Fibroblast of skin of right biceps (primary cell): ENCODE measurements at regions not wholly inside any gene's neighbourhood (a gene's known extent, or its start where the extent isn't known, plus 50 kb on each side); places are given as distances from the start of the nearest gene placed in this dataset.
"Not testable (repeated sequence)": the region's sequence is repeated elsewhere in the genome, so short reads cannot be mapped to it uniquely, and the experiment has no call there.

Experiments
- DNase-seq: peaks from one replicate; pipeline ENCODE4 v3.0.0-alpha.2; 2013

DNA sequence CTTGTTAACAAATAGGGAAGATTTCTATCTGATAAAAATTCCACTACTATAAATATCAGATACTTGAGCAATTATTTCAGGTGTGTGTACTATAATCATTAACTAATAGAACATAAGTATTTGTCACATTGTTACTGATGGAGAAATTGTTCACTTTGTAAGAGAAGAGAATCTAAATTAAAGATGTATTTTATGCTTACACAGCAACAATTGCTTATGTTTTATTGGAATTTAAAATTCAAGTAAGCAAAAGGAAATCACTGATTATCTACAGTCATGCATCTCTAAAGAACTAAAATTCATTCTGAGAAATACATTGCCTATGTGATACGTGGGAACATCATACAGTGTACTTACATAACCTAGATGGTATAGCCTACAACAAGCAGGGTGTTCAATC, 1590.8 kb downstream of the GRIK2 start:
- DNase-seq, result no peak

DNA sequence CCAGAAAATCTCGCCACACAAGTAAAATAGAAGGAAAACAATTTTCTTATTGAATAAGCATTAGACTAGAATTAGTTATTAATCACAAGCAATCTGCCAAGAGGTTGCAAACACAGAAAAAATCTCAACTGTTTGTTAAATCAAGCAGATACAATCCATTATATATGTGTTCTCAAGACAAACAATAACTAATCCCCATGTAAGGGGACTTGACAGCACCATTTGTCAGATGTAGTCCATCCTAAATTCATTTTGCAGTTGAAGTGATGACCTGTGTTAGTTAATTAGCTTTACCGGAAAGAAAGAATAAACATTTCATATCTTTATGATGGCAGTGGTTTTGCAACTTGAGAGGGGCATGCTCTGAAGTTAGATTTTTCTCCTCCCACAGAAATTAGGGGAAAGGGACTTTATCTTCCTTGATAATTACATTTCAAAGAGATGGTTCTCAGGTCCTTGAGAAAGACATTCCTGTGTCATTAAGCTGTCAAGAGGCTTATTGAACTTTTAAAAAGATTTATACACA, 1588.0 kb downstream of the GRIK2 start:
- no peak for DNase-seq

DNA sequence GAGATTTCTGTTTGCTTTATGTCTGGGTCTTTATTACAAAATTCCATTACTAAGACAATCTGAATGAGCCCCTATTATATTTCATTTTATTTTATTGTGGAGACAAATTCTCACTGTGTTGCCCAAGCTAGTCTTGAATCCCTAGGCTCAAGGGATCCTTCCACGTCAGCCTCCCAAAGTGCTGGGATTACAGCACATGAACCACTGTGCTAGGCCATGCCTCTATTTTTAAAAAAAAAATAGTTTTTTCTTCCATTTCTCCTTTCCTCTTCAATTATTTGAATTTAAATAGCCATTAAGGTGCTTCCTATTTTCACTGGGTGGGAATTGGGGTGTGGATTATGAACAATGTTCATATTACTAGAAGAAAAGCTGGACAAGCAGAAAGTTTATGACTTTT, 1587.4 kb downstream of the GRIK2 start:
- DNase-seq, result no peak

DNA sequence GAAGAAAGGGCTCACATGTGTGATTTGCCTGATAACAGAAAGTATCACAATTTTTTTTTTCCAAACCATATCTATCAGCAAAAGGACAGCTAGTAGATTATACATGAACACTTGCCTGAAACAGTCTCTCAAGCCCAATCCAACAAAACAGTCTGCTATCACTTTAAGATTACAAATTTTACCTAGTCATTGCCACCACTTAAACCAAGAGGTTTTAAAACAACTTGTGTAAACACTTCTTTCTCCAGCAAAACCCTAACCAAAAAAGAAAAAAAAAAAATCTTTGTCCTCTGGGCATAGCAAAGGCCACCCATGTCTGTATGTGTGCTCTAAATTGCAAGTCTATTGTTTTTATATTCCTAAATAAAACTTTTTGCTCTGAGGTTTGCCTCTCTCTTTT, 1568.4 kb downstream of the GRIK2 start:
- DNase-seq, result no peak

DNA sequence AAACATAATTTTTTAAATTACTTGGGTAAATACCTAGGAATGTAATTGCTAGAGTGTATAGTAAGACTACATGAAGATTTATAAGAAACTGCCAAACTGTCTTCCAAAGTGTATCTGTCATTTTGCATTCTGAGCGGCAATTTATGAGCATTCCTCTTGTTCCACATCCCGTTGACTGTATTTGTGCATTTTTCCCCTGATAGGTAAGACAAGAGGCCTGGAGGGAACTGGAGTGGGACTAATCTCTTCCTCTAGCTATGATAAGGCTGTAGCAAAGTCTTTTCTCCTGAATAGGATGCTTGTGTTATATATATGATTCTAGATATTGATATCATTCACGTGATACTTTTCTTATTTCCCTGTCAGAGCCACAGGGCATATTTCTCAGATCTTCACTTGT, 1557.5 kb downstream of the GRIK2 start:
- DNase-seq, result no peak

DNA sequence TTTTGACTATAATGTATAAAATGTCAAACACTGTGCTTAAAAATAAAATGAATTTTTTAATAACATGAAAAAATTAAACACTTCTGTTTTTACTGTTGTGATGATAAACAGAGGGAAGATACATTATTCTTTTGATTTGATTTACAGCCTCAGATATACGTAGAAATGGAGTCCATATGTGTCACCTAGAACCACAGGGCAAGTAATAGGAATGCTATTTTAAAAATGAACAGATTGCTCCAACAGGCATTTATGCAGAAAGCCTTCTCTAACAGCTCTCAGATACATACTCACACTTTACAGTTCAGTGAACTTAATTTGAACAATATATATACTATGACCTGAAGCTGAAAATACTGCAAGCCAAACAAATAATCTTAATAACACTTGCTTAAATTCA, 1551.0 kb downstream of the GRIK2 start:
- DNase-seq, result peak; percentile 5

DNA sequence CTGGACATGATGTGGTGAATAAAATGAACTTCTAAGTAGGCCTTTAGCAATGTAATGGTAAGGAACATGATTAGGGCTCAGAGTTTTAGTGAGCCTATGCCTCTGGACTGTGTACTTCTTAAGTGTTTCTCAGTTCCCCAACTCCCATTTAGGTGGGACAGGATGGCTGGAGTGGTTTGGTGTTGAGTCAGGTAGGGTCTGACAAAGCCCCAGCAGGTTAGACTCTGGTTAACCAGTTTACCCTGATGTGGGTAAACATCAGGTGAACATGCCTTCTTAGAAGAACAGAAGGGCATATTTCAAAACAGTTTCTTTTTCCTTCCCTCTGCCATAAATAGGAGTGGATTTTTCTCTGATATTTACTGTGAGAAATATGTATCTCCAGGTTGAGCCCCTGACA, 1548.7 kb downstream of the GRIK2 start:
- no peak for DNase-seq

DNA sequence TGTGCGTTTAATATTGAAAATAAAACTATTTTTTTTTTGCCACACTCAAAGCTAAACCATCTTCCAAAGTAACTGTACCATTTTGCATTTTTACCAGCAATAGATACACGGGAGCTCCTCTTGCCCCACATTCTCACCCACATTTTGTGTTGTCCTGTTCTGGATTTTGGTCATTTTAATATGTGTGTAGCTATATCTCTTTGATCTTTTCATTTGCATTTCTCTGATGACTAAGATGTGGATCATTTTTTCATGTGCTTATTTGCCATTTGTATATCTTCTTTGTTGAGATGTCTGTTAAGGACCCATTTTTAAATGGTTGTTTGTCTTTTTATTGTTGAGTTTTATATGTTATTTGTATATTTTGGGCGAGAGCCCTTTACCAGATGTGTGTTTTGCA, 1543.5 kb downstream of the GRIK2 start:
- DNase-seq, result no peak

DNA sequence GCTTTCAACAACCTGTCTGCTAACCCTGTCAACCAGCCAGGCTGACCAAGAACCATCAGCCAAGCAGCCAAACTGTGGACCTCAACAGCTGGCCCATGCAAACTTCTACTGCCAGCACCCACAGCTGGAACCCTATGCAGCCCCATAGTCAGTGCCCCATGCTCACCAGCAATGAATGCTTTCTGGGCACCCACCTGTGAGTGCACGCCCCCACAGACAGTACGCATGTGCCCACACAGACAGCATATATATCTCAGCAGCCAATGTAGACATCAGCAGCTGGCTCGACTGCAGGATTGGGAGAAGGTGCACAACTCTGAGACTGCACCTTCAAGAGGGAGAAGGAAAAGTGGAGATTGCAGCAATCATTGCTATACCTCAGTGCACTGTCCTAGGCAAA, 1534.6 kb downstream of the GRIK2 start:
- DNase-seq, result no peak

DNA sequence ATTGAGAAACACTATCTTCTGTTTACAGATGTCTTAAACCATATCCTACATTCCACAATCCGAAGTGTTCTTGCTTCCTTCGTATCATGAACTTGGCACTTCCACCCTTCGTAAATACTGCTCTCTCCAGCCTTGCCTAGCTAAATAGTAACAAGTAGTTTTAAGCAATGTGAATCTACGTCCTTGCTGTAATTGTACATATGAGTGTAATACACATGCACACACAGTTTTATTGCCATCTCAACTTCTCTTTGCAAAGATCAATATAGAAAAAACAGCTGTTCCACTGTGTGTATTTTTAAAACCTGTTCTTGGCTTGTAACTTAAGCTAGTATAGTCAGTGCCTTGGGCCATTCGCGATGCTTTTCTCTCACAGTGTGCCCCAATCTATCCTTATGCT, 1524.7 kb downstream of the GRIK2 start:
- DNase-seq, result no peak

DNA sequence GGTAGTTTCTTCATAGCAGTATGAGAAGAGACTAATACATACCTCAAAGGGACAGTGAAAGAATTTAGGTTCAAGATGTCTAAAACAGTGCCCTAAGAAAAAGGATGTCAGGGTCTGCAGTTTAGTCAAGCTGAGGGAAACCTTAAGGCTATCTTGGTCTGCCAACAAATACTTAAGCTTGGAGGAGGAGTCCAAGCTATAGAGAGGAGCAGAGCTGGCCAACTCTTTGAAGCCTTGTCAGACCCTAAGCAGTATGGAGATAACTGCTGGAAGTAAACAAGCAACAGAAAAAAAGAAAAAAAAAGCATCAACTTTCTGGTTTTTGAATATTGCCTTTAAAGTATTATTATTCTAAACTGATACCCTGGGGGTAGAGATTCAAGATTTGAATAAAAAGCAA, 1518.1 kb downstream of the GRIK2 start:
- no peak for DNase-seq

DNA sequence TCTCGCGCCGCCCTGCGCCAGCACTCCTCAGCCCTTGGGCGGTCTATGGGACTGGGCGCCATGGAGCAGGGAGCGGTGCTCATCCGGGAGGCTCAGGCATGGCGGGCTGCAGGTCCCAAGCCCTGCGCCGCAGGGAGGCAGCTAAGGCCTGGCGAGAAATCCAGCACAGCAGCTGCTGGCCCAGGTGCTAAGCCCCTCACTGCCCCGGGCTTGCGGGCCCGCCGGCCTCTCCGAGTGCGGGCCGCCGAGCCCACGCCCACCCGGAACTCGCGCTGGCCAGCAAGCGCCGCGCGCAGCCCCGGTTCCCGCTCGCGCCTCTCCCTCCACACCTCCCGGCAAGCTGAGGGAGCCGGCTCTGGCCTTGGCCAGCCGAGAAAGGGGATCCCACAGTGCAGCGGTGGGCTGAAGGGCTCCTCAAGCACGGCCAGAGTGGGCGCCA, 1517.2 kb downstream of the GRIK2 start:
- DNase-seq, result not testable (repeated sequence)

DNA sequence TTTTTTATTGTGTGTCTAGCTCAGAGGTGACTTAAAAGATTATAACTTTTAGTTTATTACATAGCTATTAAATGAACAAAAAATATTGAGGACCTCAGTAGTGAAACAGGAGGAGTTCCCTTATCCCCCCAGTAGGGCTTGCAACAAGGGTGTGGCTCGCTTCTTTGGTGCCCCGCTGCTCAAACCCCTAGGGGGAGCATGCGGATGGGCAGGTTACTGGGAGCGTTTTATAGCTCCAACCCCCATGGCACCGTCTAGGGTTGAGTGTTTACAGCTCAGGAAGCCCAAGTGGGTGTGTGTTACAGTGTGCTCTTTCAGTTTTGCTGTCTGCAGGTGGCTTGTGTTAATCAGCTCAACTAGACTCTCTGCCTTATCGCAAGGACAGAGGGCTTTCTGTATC, 1513.7 kb downstream of the GRIK2 start:
- DNase-seq, result no peak

DNA sequence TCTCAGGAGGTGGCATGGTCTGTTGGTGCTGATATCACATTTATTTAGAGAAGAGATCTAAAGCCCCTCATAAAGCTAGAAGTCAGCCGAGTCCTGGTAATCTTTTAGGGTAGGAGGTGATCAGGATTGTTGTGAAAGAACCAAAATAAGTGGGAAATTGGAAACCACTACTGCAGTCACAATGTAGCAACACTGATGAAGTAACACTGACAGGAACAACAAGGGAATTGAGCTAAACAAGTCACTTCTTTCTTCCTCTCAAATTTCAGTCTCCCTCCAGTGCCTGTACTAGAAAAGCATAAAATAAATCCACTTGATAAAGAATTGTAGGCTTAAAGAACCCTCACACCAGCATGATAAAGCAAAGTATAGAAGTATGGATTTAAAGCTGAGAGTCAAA, 1509.0 kb downstream of the GRIK2 start:
- no peak for DNase-seq

DNA sequence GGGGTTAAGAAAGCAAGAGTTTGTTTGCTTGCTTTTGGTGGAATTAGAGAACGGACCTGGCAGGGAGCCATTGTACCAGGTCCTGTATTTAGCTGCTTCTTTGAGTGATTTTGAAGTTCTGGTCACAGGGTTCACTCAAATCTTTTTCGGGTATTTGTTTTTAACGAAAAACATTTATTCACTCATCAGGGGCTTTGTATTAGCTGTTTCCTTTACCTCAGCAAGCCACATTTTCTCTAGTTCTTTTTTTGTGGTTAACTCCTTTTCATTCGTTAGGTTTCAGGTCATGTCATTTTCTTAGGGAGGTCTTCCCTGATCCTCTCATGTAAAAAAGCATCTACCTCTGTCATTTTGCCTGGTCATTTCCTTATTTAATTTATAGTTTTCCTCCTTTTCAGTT, 1502.2 kb downstream of the GRIK2 start:
- DNase-seq, result no peak

DNA sequence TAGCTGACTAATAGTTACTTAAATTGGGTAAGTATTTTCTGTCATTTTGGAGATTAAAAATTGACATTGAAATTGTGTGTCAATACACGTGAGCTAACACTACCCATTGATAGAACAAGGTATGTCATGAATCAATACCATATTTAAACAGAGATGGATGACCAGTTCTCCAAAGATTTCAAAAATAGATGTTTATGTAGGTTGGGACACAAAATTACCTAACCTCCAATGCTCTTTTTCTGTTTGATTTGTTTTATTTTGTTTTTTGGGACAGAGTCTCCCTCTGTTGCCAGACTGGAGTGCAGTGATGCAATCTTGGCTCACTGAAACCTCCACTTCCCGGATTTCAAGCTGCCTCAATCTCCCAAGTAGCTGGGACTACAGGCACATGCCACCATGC, 1491.7 kb downstream of the GRIK2 start:
- no peak for DNase-seq

DNA sequence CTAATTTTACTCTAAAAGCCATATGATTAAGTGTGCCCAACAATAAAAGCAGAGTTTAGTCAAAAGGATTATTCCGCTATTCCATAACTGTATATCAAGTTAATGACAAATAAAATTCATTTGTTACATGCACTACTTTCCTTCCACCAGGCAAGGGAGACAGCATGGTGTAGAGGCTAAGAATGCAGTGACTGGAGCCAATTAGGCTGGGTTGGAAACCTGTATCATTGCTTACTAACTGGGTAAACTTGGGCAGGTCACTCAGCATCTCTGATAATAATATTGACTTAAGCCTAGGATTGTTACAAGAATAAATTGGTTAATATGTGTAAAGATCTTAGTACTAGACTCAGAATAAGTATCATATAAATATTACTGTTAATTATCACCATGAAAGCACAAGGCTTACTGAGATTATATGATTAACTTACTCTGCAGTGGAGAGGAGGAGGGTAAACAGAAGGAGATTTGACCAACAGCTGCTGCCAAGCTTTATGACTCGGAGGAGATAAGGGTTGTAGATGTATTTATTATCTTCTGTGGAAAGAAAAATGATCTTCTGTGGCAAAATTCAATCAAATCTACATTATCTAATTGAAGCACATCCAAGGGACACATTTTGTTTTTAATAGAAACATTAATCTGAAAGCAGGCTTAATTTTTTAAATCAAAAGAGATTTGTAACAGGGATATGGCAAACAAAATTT, 1459.9 kb downstream of the GRIK2 start:
- no peak for DNase-seq

DNA sequence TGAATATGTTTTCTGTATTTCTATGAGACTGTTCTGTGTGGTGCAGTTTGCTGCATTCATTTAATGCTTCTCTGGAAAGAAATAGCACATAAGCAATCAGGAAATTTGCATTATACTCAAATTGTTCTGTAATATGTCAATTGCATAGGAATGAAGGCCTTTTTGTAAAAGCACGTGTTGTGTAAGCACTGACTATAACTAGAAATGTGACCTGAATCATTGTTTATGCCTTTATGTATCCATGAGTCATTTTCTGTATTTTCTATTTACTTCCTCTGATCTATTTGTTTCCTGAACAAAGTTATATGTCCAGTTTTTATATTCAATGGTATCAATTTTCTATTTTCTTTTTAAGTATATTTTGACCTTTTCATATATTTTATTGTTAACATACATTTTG, 1455.3 kb downstream of the GRIK2 start:
- no peak for DNase-seq

DNA sequence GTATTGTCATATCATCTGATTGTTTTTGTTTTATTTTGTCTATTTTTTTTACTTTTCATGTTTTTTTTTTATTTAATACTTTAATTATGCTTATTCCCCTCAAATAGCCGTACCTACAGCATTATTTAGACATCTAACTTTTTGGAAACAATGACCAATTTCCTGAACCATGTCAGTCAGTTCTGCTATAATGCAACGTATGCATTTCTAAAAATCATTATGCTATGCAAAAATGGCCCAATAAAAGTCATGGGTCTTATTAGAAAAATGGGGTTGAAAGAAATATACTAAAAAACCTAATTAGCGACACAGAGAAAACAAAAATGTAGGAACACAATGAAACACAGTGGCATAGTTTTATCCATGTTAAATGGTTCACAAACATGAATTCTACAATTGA, 1454.7 kb downstream of the GRIK2 start:
- no peak for DNase-seq

DNA sequence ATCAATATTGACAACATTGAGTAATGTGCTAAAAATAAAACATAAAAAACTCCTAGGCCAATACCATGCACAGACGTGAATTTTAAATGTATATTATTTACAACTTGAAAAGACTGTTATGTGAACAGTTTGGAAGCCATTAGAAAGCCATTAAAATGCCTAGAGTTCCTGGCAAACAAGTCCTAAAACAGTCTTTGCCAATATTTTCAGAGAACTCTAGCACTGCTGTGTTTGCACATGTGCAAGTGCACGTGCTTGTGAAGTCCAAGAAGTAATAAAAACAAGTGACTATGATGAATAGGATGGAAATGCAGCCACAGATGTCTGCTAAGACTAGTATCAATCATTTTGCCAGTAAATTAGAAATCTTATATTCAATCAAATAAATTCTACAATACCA, 1447.6 kb downstream of the GRIK2 start:
- peak; percentile 0 for DNase-seq

DNA sequence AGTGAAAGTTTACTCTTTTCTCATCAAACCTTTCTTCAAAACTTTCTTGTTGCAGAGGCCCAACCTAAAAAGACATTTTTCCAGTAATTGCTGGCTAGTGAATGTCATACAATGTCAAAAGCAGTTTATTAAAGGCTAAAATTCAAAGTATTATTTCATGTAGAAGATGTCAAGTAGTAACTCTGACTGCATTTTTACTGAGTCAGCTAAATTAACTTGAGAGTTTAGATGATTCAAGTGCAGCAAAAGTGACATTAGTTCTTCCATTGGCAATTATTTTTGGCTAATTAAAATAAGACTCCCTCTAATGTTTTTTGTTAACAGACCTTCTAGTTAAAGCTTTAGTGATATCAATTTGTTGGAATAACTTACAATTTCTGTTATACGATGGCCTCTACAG, 1438.5 kb downstream of the GRIK2 start:
- DNase-seq, result no peak

DNA sequence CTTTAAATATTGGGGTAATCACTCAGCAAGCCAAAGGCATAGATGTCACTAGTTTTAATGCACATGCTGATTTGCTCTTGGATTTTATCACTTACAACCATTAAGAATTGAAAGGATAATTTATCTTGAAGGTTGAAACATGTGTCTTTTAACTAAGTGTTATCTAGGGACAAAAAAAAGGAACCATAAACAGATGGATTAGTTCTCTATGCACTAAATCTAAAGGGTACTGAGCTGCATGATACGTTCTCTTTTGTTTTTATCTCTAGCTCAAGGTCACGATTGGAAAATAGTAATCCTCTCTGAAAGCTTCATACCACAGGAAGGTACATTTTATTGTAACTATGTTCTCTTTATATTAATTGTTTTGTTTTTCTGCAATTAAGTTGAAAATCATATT, 1426.6 kb downstream of the GRIK2 start:
- no peak for DNase-seq

DNA sequence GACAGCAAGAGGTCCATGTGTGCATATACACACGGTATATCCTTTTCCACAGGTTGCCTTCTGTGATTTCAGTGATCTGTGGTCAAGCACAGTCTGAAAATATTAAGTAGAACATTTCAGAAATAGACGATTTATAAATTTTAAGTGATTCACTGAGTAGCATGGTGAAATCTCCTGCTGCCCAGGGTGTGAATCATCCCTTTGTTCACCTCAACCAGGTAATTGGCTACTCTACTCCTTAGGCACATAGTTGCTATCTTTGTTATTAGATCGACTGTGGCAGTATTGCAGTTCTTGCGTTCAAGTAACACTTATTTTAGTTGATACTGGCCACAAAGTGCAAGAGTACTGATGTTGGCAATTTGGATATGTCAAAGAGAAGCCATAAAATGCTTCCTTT, 1421.7 kb downstream of the GRIK2 start:
- DNase-seq, result no peak

DNA sequence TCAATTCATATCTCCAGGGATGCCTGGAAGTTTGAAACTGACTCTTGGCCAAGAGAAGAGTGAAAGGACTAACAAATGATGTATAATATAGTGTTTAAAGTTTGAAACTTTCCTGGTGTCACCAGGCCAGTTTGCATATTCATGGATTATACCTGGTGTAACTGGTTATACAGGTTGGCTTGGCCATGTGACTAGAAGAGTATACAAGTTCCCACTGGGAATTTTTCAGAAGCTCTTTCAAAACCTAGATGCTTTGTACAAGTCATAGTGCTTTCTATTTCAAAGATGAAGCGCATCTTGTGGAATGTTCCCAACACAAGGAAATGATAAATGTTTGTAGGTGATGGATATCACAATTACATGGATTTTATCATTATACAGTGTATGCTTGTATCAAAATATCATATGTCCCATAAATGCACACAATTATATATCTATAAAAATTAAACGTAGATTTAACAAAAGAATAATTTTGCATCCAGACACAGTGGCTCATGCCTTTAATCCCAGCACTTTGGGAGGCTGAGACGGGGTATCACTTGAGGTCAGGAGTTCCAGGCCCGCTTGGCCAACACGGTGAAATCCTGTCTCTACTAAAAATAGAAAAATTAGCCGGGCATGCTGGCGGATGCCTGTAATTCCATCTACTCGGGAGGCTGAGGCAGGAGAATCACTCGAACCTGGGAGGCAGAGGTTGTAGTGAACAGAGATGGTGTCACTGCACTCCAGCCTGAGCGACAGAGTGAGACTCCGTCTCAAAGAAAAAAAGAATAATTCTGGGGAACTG, 1420.2 kb downstream of the GRIK2 start:
- no peak for DNase-seq

DNA sequence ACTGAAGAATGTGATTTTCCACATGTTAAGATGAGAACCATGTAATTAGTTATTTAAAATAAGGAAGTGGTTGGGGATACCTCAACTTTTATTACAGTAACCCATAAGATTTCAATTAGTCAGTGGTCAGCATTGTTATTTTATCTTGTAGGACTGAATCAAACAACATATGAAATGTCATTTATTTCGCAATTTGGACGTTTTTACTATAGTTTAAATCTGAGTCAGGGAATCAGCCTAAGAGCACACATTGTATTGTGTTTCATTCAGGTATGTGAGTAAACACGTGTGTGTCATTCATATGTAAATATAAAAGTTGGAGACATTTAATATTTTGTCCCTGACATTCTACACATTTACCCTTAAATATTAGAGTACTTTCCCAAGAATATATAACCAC, 1418.7 kb downstream of the GRIK2 start:
- DNase-seq, result peak; percentile 11
